Astrocyte (in vitro differentiated cells and primary cell): ENCODE measurements at regions not wholly inside any gene's neighbourhood (a gene's known extent, or its start where the extent isn't known, plus 50 kb on each side); places are given as distances from the start of the nearest gene placed in this dataset.

Experiments
- DNase-seq: peaks from one replicate; pipeline ENCODE4 v3.0.0-alpha.2; 2010; ENCODE audit warnings: low read depth
- FAIRE-seq: peaks from 2 replicates; lab custom pipeline; 2011; peaks lifted over from hg19 to GRCh38; lab: Jason Lieb, UNC
- H2AFZ ChIP-seq: 2 replicates; pipeline ENCODE4 v1.6.0; 2012; ENCODE audit warnings: low read depth, low read length, inconsistent platforms
- H3K27ac ChIP-seq: 2 replicates; pipeline ENCODE4 v1.5.1; 2011; ENCODE audit warnings: low read depth, low read length, inconsistent platforms
- H3K27me3 ChIP-seq: 2 replicates; pipeline ENCODE4 v1.6.0; 2011; ENCODE audit warnings: low read length, inconsistent platforms; ENCODE audit not compliant: insufficient read depth
- H3K36me3 ChIP-seq: 2 replicates; pipeline ENCODE4 v1.5.1; 2011; ENCODE audit warnings: low read length, inconsistent platforms; ENCODE audit not compliant: insufficient read depth
- H3K4me1 ChIP-seq: 2 replicates; pipeline ENCODE4 v1.5.1; 2011; ENCODE audit warnings: low read length, inconsistent platforms; ENCODE audit not compliant: insufficient read depth
- H3K4me2 ChIP-seq: 2 replicates; pipeline ENCODE4 v1.6.0; 2012; ENCODE audit warnings: low read length, inconsistent platforms
- H3K4me3 ChIP-seq: 2 replicates; pipeline ENCODE4 v1.5.1; 2011; ENCODE audit warnings: low read depth, mild to moderate bottlenecking, low read length, inconsistent platforms; ENCODE audit not compliant: insufficient read depth
- H3K79me2 ChIP-seq: 2 replicates; pipeline ENCODE4 v1.6.0; 2012; ENCODE audit warnings: mild to moderate bottlenecking, low read length, inconsistent platforms; ENCODE audit not compliant: insufficient read depth
- H3K9ac ChIP-seq: 2 replicates; pipeline ENCODE4 v1.6.0; 2012; ENCODE audit warnings: mild to moderate bottlenecking, low read length, inconsistent platforms
- H3K9me3 ChIP-seq: 2 replicates; pipeline ENCODE4 v1.5.1; 2012; ENCODE audit warnings: low read depth, mild to moderate bottlenecking, low read length, inconsistent platforms; ENCODE audit not compliant: insufficient read depth
- H4K20me1 ChIP-seq: 2 replicates; pipeline ENCODE4 v1.6.0; 2012; ENCODE audit warnings: low read length, inconsistent platforms; ENCODE audit not compliant: insufficient read depth
- H3K27ac Mint-ChIP-seq: one replicate; pipeline ENCODE4 v1.8.0; 2021; ENCODE audit warnings: mild to moderate bottlenecking, mixed read lengths; ENCODE audit not compliant: unreplicated experiment
- H3K27me3 Mint-ChIP-seq: one replicate; pipeline ENCODE4 v1.8.0; 2021; ENCODE audit warnings: low read depth, mixed read lengths; ENCODE audit not compliant: unreplicated experiment
- H3K36me3 Mint-ChIP-seq: one replicate; pipeline ENCODE4 v1.8.0; 2021; ENCODE audit warnings: low read depth, mixed read lengths; ENCODE audit not compliant: unreplicated experiment
- H3K4me1 Mint-ChIP-seq: one replicate; pipeline ENCODE4 v1.8.0; 2021; ENCODE audit warnings: low read depth, mixed read lengths; ENCODE audit not compliant: unreplicated experiment
- H3K4me3 Mint-ChIP-seq: one replicate; pipeline ENCODE4 v1.8.0; 2021; ENCODE audit warnings: mild to moderate bottlenecking, moderate library complexity, mixed read lengths; ENCODE audit not compliant: unreplicated experiment
- H3K9me3 Mint-ChIP-seq: one replicate; pipeline ENCODE4 v1.8.0; 2021; ENCODE audit warnings: mild to moderate bottlenecking, mixed read lengths; ENCODE audit not compliant: unreplicated experiment
- EZH2 ChIP-seq: IDR thresholded peaks from 2 replicates; pipeline ENCODE4 v1.6.1; 2012; ENCODE audit warnings: mild to moderate bottlenecking, low read length, inconsistent platforms; ENCODE audit not compliant: insufficient read depth
- TF ChIP-seq, protein P1 (sequence below): IDR thresholded peaks from 2 replicates; pipeline ENCODE4 v1.5.1; 2011; ENCODE audit warnings: low read depth, mild to moderate bottlenecking, inconsistent platforms, low read length, moderate library complexity; ENCODE audit not compliant: insufficient read depth

DNA sequence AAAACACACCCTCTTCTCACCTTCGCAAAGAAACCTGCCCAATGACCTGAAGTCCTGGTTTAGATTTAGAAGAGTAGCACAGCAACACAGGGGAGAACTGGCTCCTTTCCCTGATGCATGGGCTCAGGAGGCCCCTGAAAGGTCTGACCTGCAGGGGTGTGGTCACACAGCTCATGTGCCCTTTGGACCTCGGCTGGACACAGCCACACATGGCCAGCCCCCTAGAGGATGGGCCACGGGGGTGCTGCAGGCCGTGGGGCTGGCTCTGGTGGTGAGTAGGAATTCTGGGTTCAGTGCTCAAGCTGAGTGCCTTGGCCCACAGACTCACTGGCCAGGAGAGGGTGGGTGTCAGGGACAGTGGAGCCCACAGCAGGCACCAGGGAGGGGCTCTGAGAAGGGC lies 118.5 kb upstream of the ADCY1 start:
- no peaks in the 10 kb centered on the region for H3K36me3 Mint-ChIP-seq
- H3K27me3 Mint-ChIP-seq, result peaks cover 13% of the 10 kb centered on the region

GRCh38 chr7:45456105-45456504 lies 118.1 kb upstream of the ADCY1 start:
- Histone ChIP-seq H3K36me3 (no peaks in the 10 kb centered on the region), H2AFZ (no peak overlapping the region), H3K79me2 (no peaks in the 10 kb centered on the region), H3K4me1 (peaks cover 9% of the 10 kb centered on the region), H4K20me1 (no peaks in the 10 kb centered on the region), H3K4me2 (no peak overlapping the region), H3K9me3 (no peaks in the 10 kb centered on the region), H3K27me3 (no peaks in the 10 kb centered on the region), H3K27ac (no peak overlapping the region), H3K4me3 (no peak overlapping the region), H3K9ac (no peak overlapping the region)
- FAIRE-seq (no peak), DNase-seq (no peak)
- Mint-ChIP-seq H3K36me3 (no peaks in the 10 kb centered on the region), H3K27me3 (peaks cover 13% of the 10 kb centered on the region), H3K27ac (no peak overlapping the region), H3K4me3 (no peak overlapping the region), H3K9me3 (no peaks in the 10 kb centered on the region), H3K4me1 (peaks cover 27% of the 10 kb centered on the region)
- no peak for TF ChIP-seq EZH2
- TF ChIP-seq, protein P1, sequence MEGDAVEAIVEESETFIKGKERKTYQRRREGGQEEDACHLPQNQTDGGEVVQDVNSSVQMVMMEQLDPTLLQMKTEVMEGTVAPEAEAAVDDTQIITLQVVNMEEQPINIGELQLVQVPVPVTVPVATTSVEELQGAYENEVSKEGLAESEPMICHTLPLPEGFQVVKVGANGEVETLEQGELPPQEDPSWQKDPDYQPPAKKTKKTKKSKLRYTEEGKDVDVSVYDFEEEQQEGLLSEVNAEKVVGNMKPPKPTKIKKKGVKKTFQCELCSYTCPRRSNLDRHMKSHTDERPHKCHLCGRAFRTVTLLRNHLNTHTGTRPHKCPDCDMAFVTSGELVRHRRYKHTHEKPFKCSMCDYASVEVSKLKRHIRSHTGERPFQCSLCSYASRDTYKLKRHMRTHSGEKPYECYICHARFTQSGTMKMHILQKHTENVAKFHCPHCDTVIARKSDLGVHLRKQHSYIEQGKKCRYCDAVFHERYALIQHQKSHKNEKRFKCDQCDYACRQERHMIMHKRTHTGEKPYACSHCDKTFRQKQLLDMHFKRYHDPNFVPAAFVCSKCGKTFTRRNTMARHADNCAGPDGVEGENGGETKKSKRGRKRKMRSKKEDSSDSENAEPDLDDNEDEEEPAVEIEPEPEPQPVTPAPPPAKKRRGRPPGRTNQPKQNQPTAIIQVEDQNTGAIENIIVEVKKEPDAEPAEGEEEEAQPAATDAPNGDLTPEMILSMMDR, result no peak

More for the DNA sequence above, 118.5 kb upstream of the ADCY1 start:
- no peak overlapping the region for H3K27ac Mint-ChIP-seq
- H3K4me1 Mint-ChIP-seq, result peaks cover 27% of the 10 kb centered on the region
- no peak overlapping the region for H3K27ac ChIP-seq
- H3K4me3 Mint-ChIP-seq, result no peak overlapping the region
- H3K36me3 ChIP-seq, result no peaks in the 10 kb centered on the region
- no peak for DNase-seq
- H3K4me3 ChIP-seq, result no peak overlapping the region
- H3K4me1 ChIP-seq, result peaks cover 9% of the 10 kb centered on the region
- no peaks in the 10 kb centered on the region for H3K79me2 ChIP-seq
- FAIRE-seq, result no peak
- no peak overlapping the region for H2AFZ ChIP-seq
- no peak for TF ChIP-seq EZH2
- H3K9ac ChIP-seq, result no peak overlapping the region
- H3K9me3 ChIP-seq, result no peaks in the 10 kb centered on the region
- H3K27me3 ChIP-seq, result no peaks in the 10 kb centered on the region
- no peak overlapping the region for H3K4me2 ChIP-seq
- no peaks in the 10 kb centered on the region for H3K9me3 Mint-ChIP-seq
- no peaks in the 10 kb centered on the region for H4K20me1 ChIP-seq

DNA sequence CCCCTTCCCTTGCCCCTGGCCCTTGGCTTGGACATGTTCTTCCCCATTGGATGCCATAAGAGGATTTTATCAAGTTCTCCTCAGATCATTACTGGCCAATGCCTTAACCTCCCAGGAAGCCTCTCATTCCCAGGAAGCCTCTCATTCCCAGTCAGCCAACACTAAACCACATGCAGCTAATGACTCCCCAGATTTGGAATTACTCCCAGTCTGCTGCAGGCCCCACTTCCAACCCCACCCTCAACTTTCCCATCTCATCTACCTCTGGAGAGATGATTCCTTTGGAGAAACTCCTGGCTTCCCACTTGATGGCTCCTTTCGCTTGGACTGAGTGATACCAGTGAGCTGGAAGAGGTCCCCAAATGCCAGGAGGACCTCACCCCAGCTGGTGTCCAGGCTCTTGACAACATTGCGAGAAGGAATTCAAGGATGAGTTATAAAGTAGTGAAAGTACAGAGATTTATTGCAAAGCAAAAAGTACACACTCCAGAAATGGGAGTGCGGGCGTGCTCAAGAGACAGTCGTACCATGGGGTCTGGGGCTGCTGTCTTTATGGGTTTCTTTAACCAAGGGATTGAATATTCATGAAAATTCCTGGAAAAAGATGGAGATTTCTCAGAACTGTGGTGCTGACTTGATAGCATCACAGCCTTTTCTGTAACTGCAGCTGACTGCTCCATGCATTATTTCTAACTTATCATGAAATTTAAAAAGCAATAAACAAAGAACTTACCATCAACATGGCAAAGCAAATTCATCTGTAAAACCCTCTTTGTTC lies 117.2 kb upstream of the ADCY1 start:
- Mint-ChIP-seq H3K4me1 (peaks cover 21% of the 10 kb centered on the region), H3K4me3 (no peak overlapping the region), H3K36me3 (no peaks in the 10 kb centered on the region), H3K9me3 (no peaks in the 10 kb centered on the region), H3K27me3 (peaks cover 13% of the 10 kb centered on the region), H3K27ac (no peak overlapping the region)
- H3K27ac ChIP-seq, result no peak overlapping the region
- peaks cover 9% of the 10 kb centered on the region for H3K4me1 ChIP-seq
- H3K9me3 ChIP-seq, result no peaks in the 10 kb centered on the region
- no peak overlapping the region for H3K9ac ChIP-seq
- FAIRE-seq (no peak), DNase-seq (peak; percentile 92)
- H3K79me2 ChIP-seq, result no peaks in the 10 kb centered on the region
- TF ChIP-seq, protein P1, result no peak
- TF ChIP-seq EZH2, result no peak
- H3K4me2 ChIP-seq, result peak overlapping the region; percentile 9
- no peak overlapping the region for H3K4me3 ChIP-seq
- no peak overlapping the region for H2AFZ ChIP-seq
- H4K20me1 ChIP-seq, result no peaks in the 10 kb centered on the region
- H3K36me3 ChIP-seq, result no peaks in the 10 kb centered on the region
- H3K27me3 ChIP-seq, result no peaks in the 10 kb centered on the region
